Glutamatergic neuron (in vitro differentiated cells): ENCODE measurements at regions not wholly inside any gene's neighbourhood (a gene's known extent, or its start where the extent isn't known, plus 50 kb on each side); places are given as distances from the start of the nearest gene placed in this dataset.

Experiments
- DNase-seq: peaks from one replicate; pipeline ENCODE4 v3.0.0; 2022
- H3K27ac Mint-ChIP-seq: one replicate; pipeline ENCODE4 v1.8.0; 2020; ENCODE audit warnings: mild to moderate bottlenecking, mixed read lengths, inconsistent platforms; ENCODE audit not compliant: unreplicated experiment
- H3K27me3 Mint-ChIP-seq: one replicate; pipeline ENCODE4 v1.8.0; 2020; ENCODE audit warnings: mild to moderate bottlenecking, moderate library complexity, mixed read lengths, inconsistent platforms; ENCODE audit not compliant: unreplicated experiment
- H3K36me3 Mint-ChIP-seq: one replicate; pipeline ENCODE4 v1.8.0; 2020; ENCODE audit warnings: mild to moderate bottlenecking, mixed read lengths, inconsistent platforms; ENCODE audit not compliant: unreplicated experiment
- H3K4me1 Mint-ChIP-seq: one replicate; pipeline ENCODE4 v1.8.0; 2020; ENCODE audit warnings: mild to moderate bottlenecking, low read depth, mixed read lengths, inconsistent platforms; ENCODE audit not compliant: unreplicated experiment
- H3K4me3 Mint-ChIP-seq: one replicate; pipeline ENCODE4 v1.8.0; 2020; ENCODE audit warnings: mild to moderate bottlenecking, mixed read lengths, inconsistent platforms; ENCODE audit not compliant: unreplicated experiment
- H3K9me3 Mint-ChIP-seq: one replicate; pipeline ENCODE4 v1.8.0; 2020; ENCODE audit warnings: mild to moderate bottlenecking, moderate library complexity, mixed read lengths, inconsistent platforms; ENCODE audit not compliant: unreplicated experiment
- TF ChIP-seq, protein P1 (sequence below): fragments of 200-600 bp; sonication (generic); IDR thresholded peaks from one replicate; pipeline ENCODE4 v1.5.0; 2021; ENCODE audit not compliant: partially characterized antibody, unreplicated experiment

DNA sequence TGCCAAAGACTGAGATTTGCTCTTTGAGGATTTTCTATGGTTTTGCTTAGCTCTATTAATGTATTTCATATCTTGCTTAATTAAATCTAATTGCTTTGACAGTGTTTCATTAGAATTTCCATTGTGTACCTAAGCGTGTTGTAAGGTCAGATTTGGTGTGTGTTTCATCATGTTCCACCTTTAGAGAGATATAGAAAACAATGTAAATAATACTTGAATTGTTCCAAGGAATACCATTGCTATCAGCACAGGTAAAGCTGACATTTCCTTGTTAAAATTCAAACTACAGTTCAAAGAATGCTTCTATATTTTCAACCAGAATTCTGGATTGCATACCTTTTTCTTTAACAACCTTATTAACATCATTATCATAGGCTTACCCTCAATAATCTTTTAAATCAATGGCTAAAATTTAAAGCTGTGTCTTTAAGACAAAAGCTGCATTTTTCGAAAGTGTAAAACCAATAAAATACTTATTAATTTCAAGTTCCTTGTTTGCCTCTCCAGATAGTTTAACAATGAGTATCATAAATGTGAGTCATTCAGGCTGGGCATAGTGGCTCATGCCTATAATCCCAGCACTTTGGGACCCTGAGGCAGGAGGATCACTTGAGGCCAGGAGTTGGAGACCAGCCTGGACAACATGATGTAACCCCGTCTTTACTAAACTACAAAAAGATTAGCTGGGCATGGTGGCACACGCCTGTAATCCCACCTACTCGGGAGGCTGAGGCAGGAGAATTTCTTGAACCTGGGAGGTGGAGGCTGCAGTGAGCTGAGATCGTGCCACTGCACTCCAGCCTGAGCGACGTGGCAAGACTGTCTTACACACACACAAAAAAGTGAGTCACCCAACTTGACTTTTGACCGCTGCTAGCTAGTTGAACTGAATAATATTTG, 188.0 kb upstream of the PKDCC start:
- no peaks in the 10 kb centered on the region for H3K9me3 Mint-ChIP-seq
- no peak overlapping the region for H3K27ac Mint-ChIP-seq
- no peaks in the 10 kb centered on the region for H3K27me3 Mint-ChIP-seq
- no peak overlapping the region for H3K4me3 Mint-ChIP-seq
- H3K4me1 Mint-ChIP-seq = no peaks in the 10 kb centered on the region
- DNase-seq = no peak
- no peaks in the 10 kb centered on the region for H3K36me3 Mint-ChIP-seq
- TF ChIP-seq, protein P1, sequence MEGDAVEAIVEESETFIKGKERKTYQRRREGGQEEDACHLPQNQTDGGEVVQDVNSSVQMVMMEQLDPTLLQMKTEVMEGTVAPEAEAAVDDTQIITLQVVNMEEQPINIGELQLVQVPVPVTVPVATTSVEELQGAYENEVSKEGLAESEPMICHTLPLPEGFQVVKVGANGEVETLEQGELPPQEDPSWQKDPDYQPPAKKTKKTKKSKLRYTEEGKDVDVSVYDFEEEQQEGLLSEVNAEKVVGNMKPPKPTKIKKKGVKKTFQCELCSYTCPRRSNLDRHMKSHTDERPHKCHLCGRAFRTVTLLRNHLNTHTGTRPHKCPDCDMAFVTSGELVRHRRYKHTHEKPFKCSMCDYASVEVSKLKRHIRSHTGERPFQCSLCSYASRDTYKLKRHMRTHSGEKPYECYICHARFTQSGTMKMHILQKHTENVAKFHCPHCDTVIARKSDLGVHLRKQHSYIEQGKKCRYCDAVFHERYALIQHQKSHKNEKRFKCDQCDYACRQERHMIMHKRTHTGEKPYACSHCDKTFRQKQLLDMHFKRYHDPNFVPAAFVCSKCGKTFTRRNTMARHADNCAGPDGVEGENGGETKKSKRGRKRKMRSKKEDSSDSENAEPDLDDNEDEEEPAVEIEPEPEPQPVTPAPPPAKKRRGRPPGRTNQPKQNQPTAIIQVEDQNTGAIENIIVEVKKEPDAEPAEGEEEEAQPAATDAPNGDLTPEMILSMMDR = no peak

DNA sequence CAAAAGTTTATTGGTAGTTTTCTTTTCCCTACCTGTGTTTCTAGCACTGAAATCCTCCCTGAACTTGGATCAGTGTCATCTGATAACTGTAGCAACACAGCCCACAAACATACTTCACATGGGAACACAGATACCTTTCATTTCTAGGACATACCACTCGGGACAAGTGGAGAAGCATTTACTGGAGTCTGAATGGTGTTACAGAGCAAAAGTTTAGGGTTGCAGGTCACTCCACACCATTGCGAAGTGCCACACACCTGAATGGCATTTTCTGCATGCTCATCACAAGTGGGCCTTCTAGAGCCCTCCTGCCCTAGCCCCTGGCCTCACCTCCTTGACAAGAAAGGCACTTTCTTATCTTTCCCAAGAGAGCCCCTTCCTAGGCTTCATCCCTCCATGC, 184.8 kb upstream of the PKDCC start:
- no peak for DNase-seq
- H3K27ac Mint-ChIP-seq = no peak overlapping the region
- H3K27me3 Mint-ChIP-seq = no peaks in the 10 kb centered on the region

DNA sequence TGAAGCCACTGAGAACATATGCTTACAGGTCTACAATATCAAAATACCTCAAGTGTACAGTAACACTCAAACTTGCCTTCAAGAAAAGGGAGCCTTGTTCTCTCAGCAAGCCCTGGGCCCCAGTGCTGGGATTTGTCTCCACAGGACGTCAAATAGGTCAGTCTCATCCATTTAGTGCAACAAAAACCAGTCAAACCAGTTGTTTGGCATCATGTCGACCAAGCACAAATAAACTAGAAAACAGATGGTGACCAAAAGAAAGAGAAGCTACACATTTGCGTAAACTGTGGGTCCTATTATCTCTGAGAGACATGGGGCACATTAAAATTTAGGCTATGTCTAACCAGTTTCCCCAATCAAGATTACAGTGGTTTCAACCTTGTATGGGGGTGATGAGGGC, 182.6 kb upstream of the PKDCC start:
- TF ChIP-seq, protein P1 = no peak
- Mint-ChIP-seq H3K4me1 (peaks cover 13% of the 10 kb centered on the region), H3K4me3 (no peak overlapping the region), H3K36me3 (no peaks in the 10 kb centered on the region), H3K27me3 (no peaks in the 10 kb centered on the region), H3K27ac (no peak overlapping the region), H3K9me3 (peaks cover 4% of the 10 kb centered on the region)
- DNase-seq = no peak

More for the DNA sequence above, 184.8 kb upstream of the PKDCC start:
- no peak overlapping the region for H3K4me3 Mint-ChIP-seq
- TF ChIP-seq, protein P1 = no peak
- peaks cover 2% of the 10 kb centered on the region for H3K9me3 Mint-ChIP-seq
- H3K4me1 Mint-ChIP-seq = peaks cover 6% of the 10 kb centered on the region
- H3K36me3 Mint-ChIP-seq = no peaks in the 10 kb centered on the region

DNA sequence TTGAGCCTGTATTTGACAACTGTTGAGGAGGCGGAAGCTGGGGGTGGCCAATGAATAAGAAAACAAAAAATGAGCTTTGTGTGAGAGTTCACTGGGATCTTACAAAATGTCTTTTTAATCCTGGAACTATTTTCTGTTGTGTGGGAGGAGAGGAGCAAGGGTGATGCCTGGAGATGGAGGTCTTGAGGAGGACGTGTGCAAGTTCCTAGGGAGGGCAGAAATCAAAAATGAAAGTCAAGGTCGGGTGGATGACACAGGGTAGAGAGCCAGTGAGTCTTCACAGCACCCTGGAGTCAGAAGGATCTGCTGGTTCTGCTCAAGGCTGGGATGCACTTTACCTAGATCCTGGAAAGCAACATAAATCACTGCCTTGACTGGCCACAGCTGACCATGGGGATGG, 180.3 kb upstream of the PKDCC start:
- DNase-seq = no peak
- H3K4me1 Mint-ChIP-seq = peaks cover 28% of the 10 kb centered on the region
- TF ChIP-seq, protein P1 = no peak
- no peaks in the 10 kb centered on the region for H3K36me3 Mint-ChIP-seq
- peaks cover 9% of the 10 kb centered on the region for H3K9me3 Mint-ChIP-seq
- no peak overlapping the region for H3K4me3 Mint-ChIP-seq
- H3K27me3 Mint-ChIP-seq = no peaks in the 10 kb centered on the region
- H3K27ac Mint-ChIP-seq = no peak overlapping the region

DNA sequence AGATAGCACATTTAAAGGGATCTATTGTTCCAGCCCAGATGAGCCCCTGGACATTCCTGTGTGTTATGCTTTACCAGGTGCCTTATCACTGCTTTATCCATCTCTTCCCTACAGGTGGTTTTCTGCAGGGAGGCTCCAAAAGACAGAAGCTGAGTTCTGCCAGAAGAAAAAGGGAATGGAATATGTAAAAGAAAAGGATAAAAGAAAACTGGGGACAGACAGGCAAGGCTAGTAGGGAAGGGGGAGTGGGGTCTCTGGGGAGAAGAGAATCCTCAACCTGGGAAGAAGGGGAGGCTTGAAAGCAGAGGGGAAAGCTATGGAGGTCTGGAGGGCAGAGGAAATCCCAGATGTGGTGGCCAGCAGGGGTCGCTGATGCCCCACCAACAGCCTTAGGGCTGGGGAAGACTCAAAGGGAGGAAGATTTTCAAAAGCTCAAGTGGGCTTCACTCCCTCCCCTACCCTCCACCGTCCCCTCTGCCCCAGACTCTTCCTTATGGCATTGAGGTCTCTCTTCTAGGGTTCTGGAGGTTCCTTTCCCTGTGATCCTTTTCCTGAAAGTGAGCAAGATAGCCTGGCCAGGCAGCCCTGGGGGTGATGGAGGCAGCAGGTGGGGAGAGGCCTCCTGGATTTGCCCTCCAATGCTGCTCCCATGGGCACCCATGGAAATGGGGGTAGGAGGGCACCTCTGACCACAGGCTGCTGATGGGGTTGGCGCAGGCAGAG, 178.1 kb upstream of the PKDCC start:
- peak; percentile 94 for DNase-seq
- TF ChIP-seq, protein P1 = peak; percentile 88
- H3K4me3 Mint-ChIP-seq = no peak overlapping the region
- no peaks in the 10 kb centered on the region for H3K36me3 Mint-ChIP-seq
- H3K27ac Mint-ChIP-seq = peak overlapping the region; percentile 20
- peaks cover 9% of the 10 kb centered on the region for H3K9me3 Mint-ChIP-seq
- no peaks in the 10 kb centered on the region for H3K27me3 Mint-ChIP-seq
- peaks cover 41% of the 10 kb centered on the region for H3K4me1 Mint-ChIP-seq
